Smooth muscle cell (in vitro differentiated cells): ENCODE measurements at regions not wholly inside any gene's neighbourhood (a gene's known extent, or its start where the extent isn't known, plus 50 kb on each side); places are given as distances from the start of the nearest gene placed in this dataset.

ENCODE experiments used
- DNase-seq: peaks from one replicate; lab custom pipeline; 2025; ENCODE audit not compliant: unreplicated experiment; lab: John Stamatoyannopoulos, UW
- H2AFZ ChIP-seq: fragments of 200-600 bp; sonication (generic); 2 replicates; pipeline ENCODE4 v1.6.0; 2016; ENCODE audit warnings: antibody characterized with exemption, low read depth, mild to moderate bottlenecking
- H3F3A ChIP-seq: fragments of 200-600 bp; sonication (generic); 2 replicates; pipeline ENCODE4 v1.6.0; 2017; ENCODE audit warnings: antibody characterized with exemption, low read depth
- H3K27ac ChIP-seq: fragments of 200-600 bp; sonication (generic); 2 replicates; pipeline ENCODE4 v1.5.1; 2016; ENCODE audit warnings: low read depth, mild to moderate bottlenecking
- H3K27me3 ChIP-seq: fragments of 200-600 bp; sonication (generic); 2 replicates; pipeline ENCODE4 v1.6.1; 2016; ENCODE audit warnings: low read depth, mild to moderate bottlenecking
- H3K36me3 ChIP-seq: fragments of 200-600 bp; sonication (generic); 2 replicates; pipeline ENCODE4 v1.5.1; 2016; ENCODE audit warnings: low read depth
- H3K4me1 ChIP-seq: fragments of 200-600 bp; sonication (generic); 2 replicates; pipeline ENCODE4 v1.5.1; 2016; ENCODE audit warnings: low read depth
- H3K4me2 ChIP-seq: fragments of 200-600 bp; sonication (generic); 2 replicates; pipeline ENCODE4 v1.6.0; 2016; ENCODE audit warnings: mild to moderate bottlenecking
- H3K4me3 ChIP-seq: fragments of 200-600 bp; sonication (generic); 2 replicates; pipeline ENCODE4 v1.5.1; 2016; ENCODE audit warnings: mild to moderate bottlenecking
- H3K79me2 ChIP-seq: fragments of 200-600 bp; sonication (generic); 2 replicates; pipeline ENCODE4 v1.6.0; 2016; ENCODE audit warnings: low read depth, mild to moderate bottlenecking
- H3K9ac ChIP-seq: fragments of 200-600 bp; sonication (generic); 2 replicates; pipeline ENCODE4 v1.6.0; 2016; ENCODE audit warnings: low read depth
- H3K9me3 ChIP-seq: fragments of 200-600 bp; sonication (generic); replicated peaks from 2 replicates; pipeline ENCODE4 v1.5.1; 2016; ENCODE audit warnings: low read depth
- H4K20me1 ChIP-seq: fragments of 200-600 bp; sonication (generic); 2 replicates; pipeline ENCODE4 v1.6.0; 2016; ENCODE audit warnings: low read depth
- CTCF ChIP-seq: fragments of 200-600 bp; sonication (generic); IDR thresholded peaks from 2 replicates; pipeline ENCODE4 v1.5.1; 2017; ENCODE audit warnings: borderline replicate concordance, mild to moderate bottlenecking, antibody characterized with exemption; ENCODE audit not compliant: insufficient read depth, poor library complexity, severe bottlenecking
- WGBS: methylation state at CpG from one replicate; pipeline ENCODE4 v1.1.7; 2016; ENCODE audit warnings: low lambda C conversion rate; 5-methylcytosine and 5-hydroxymethylcytosine counted together

- H3F3A ChIP-seq: no peaks in the 10 kb centered on the region
- no peak overlapping the region for H3K9ac ChIP-seq
- DNase-seq: no peak
- H3K4me1 ChIP-seq: no peaks in the 10 kb centered on the region
- no peaks in the 10 kb centered on the region for H3K9me3 ChIP-seq
- peaks cover 40% of the 10 kb centered on the region for H3K27me3 ChIP-seq
- H3K4me2 ChIP-seq: no peak overlapping the region
- H3K27ac ChIP-seq: no peak overlapping the region
- H3K79me2 ChIP-seq: no peaks in the 10 kb centered on the region
- no peak overlapping the region for H2AFZ ChIP-seq
- WGBS: 79% methylated on average over 4 of the region's 4 CpGs
- no peaks in the 10 kb centered on the region for H4K20me1 ChIP-seq
- no peak overlapping the region for H3K4me3 ChIP-seq
- no peaks in the 10 kb centered on the region for H3K36me3 ChIP-seq
- no peak for TF ChIP-seq CTCF
Observed at GRCh38 chr5:155598552-155598951, 585.0 kb downstream of the KIF4B start.

- no peak overlapping the region for H3K4me2 ChIP-seq
- TF ChIP-seq CTCF: no peak
- no peaks in the 10 kb centered on the region for H3K9me3 ChIP-seq
- no peaks in the 10 kb centered on the region for H3K79me2 ChIP-seq
- H3K9ac ChIP-seq: no peak overlapping the region
- H3K36me3 ChIP-seq: no peaks in the 10 kb centered on the region
- H4K20me1 ChIP-seq: no peaks in the 10 kb centered on the region
- 95% methylated on average over 1 of the region's 1 CpG for WGBS
- H3K4me3 ChIP-seq: no peak overlapping the region
- H3K27me3 ChIP-seq: peaks cover 19% of the 10 kb centered on the region
- no peaks in the 10 kb centered on the region for H3K4me1 ChIP-seq
- no peaks in the 10 kb centered on the region for H3F3A ChIP-seq
- H2AFZ ChIP-seq: no peak overlapping the region
- no peak for DNase-seq
- no peak overlapping the region for H3K27ac ChIP-seq
Observed at GRCh38 chr5:155605920-155606319, 592.4 kb downstream of the KIF4B start.

GRCh38 chr5:155616779-155617392 lies 603.3 kb downstream of the KIF4B start:
- Histone ChIP-seq H3F3A (no peaks in the 10 kb centered on the region), H3K4me2 (no peak overlapping the region), H2AFZ (no peak overlapping the region), H3K9ac (no peak overlapping the region), H3K79me2 (no peaks in the 10 kb centered on the region), H3K36me3 (no peaks in the 10 kb centered on the region), H3K27ac (no peak overlapping the region), H3K4me1 (peaks cover 8% of the 10 kb centered on the region), H3K9me3 (no peaks in the 10 kb centered on the region), H4K20me1 (no peaks in the 10 kb centered on the region), H3K27me3 (peaks cover 19% of the 10 kb centered on the region), H3K4me3 (no peak overlapping the region)
- no peak for DNase-seq
- 57% methylated on average over 4 of the region's 4 CpGs for WGBS
- peak; percentile 68 for TF ChIP-seq CTCF

- no peaks in the 10 kb centered on the region for H3K79me2 ChIP-seq
- no peak overlapping the region for H2AFZ ChIP-seq
- peaks cover 37% of the 10 kb centered on the region for H3K27me3 ChIP-seq
- H3K9me3 ChIP-seq: no peaks in the 10 kb centered on the region
- WGBS: 87% methylated on average over 5 of the region's 5 CpGs
- H3K4me1 ChIP-seq: peaks cover 8% of the 10 kb centered on the region
- H4K20me1 ChIP-seq: no peaks in the 10 kb centered on the region
- no peak overlapping the region for H3K4me2 ChIP-seq
- H3F3A ChIP-seq: no peaks in the 10 kb centered on the region
- H3K4me3 ChIP-seq: no peak overlapping the region
- no peak overlapping the region for H3K27ac ChIP-seq
- H3K36me3 ChIP-seq: no peaks in the 10 kb centered on the region
- no peak for TF ChIP-seq CTCF
- no peak overlapping the region for H3K9ac ChIP-seq
- DNase-seq: no peak
Observed at GRCh38 chr5:155619688-155620087, 606.1 kb downstream of the KIF4B start.
